GM23248 (cell line): ENCODE measurements at regions not wholly inside any gene's neighbourhood (a gene's known extent, or its start where the extent isn't known, plus 50 kb on each side); places are given as distances from the start of the nearest gene placed in this dataset.

Source experiments
- DNase-seq: peaks from one replicate; pipeline ENCODE4 v3.0.0-alpha.2; 2015
- H2AFZ ChIP-seq: fragments of 200-600 bp; sonication (generic); 2 replicates; pipeline ENCODE4 v1.6.1; 2016; ENCODE audit warnings: antibody characterized with exemption
- H3F3A ChIP-seq: fragments of 200-600 bp; sonication (generic); 2 replicates; pipeline ENCODE4 v1.6.1; 2016; ENCODE audit warnings: mild to moderate bottlenecking, antibody characterized with exemption, mixed run types; ENCODE audit not compliant: insufficient read depth
- H3K27ac ChIP-seq: fragments of 200-600 bp; sonication (generic); 2 replicates; pipeline ENCODE4 v1.5.1; 2016; ENCODE audit warnings: mild to moderate bottlenecking
- H3K27me3 ChIP-seq: fragments of 200-600 bp; sonication (generic); replicated peaks from 2 replicates; pipeline ENCODE4 v1.6.1; 2016; ENCODE audit warnings: mild to moderate bottlenecking; ENCODE audit not compliant: insufficient read depth
- H3K36me3 ChIP-seq: fragments of 200-600 bp; sonication (generic); 2 replicates; pipeline ENCODE4 v1.6.1; 2016; ENCODE audit warnings: low read depth, mild to moderate bottlenecking
- H3K4me1 ChIP-seq: fragments of 200-600 bp; sonication (generic); 2 replicates; pipeline ENCODE4 v1.6.1; 2016; ENCODE audit warnings: mild to moderate bottlenecking; ENCODE audit not compliant: insufficient read depth
- H3K4me2 ChIP-seq: fragments of 200-600 bp; sonication (generic); one replicate; pipeline ENCODE4 v1.6.1; 2016; ENCODE audit warnings: mild to moderate bottlenecking; ENCODE audit not compliant: unreplicated experiment
- H3K4me3 ChIP-seq: fragments of 200-600 bp; sonication (generic); 2 replicates; pipeline ENCODE4 v1.5.1; 2016; ENCODE audit warnings: mild to moderate bottlenecking
- H3K79me2 ChIP-seq: fragments of 200-600 bp; sonication (generic); 2 replicates; pipeline ENCODE4 v1.6.1; 2016; ENCODE audit warnings: mild to moderate bottlenecking; ENCODE audit not compliant: insufficient read depth
- H3K9ac ChIP-seq: fragments of 200-600 bp; sonication (generic); 2 replicates; pipeline ENCODE4 v1.6.1; 2016; ENCODE audit warnings: mild to moderate bottlenecking
- H3K9me2 ChIP-seq: fragments of 200-600 bp; sonication (generic); 2 replicates; pipeline ENCODE4 v1.6.1; 2016; ENCODE audit warnings: mixed run types, mild to moderate bottlenecking, moderate library complexity; ENCODE audit not compliant: insufficient read depth
- H3K9me3 ChIP-seq: fragments of 200-600 bp; sonication (generic); one replicate; pipeline ENCODE4 v1.6.1; 2017; ENCODE audit warnings: low read depth
- H4K20me1 ChIP-seq: fragments of 200-600 bp; sonication (generic); 2 replicates; pipeline ENCODE4 v1.6.0; 2016; ENCODE audit not compliant: insufficient read depth
- EZH2 ChIP-seq: fragments of 200-600 bp; sonication (generic); IDR thresholded peaks from 2 replicates; pipeline ENCODE4 v1.6.1; 2018; ENCODE audit warnings: antibody characterized with exemption, mild to moderate bottlenecking; ENCODE audit not compliant: insufficient read depth, poor library complexity, severe bottlenecking
- EZH2phosphoT487 ChIP-seq: fragments of 200-600 bp; sonication (generic); IDR thresholded peaks from 2 replicates; pipeline ENCODE4 v1.6.1; 2018; ENCODE audit warnings: antibody characterized with exemption, moderate library complexity, mild to moderate bottlenecking, low read depth; ENCODE audit not compliant: insufficient read depth
- whole genome bisulfite sequencing, 2 experiments: methylation state at CpG; one replicate each; pipeline ENCODE4 v1.1.6; 2015 to 2017; ENCODE audit warnings: low lambda C conversion rate in 2 of 2, low coverage in 1 of 2; ENCODE audit errors: missing lambda C conversion rate in 2 of 2; 5-methylcytosine and 5-hydroxymethylcytosine counted together
- in situ Hi-C: fragments of 300-500 bp; cut with MboI; formaldehyde crosslinking; loops from 2 replicates; pipeline ENCODE4 v1.15.0; 2020

DNA sequence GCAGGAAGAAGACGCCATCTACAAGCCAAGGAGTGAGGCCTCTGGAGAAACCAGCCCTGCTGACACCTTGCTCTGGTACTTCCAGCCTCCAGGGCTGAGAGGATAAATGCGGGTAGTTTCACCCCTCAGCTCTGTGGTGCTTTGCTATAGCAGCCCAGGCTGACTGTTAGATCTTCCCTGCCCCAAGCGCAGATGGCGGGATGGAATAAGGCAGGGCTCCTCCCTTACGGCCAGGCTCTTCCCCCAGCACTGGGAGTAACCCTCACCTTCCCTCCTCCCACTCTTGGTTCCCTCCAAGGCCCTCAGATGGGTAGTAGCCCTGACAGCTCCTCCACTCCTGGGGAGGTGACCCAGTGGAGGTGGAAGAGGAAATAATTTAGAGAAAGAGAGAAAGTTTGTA lies 285.1 kb downstream of the GADD45G start:
- TF ChIP-seq EZH2phosphoT487 (no peak), EZH2 (no peak)
- Histone ChIP-seq H3K27ac (no peak overlapping the region), H3F3A (no peaks in the 10 kb centered on the region), H2AFZ (no peak overlapping the region), H3K9ac (no peak overlapping the region), H3K27me3 (no peaks in the 10 kb centered on the region), H3K4me1 (no peaks in the 10 kb centered on the region), H3K9me3 (no peaks in the 10 kb centered on the region), H3K4me2 (no peak overlapping the region), H3K9me2 (no peaks in the 10 kb centered on the region), H3K36me3 (no peaks in the 10 kb centered on the region), H3K79me2 (no peaks in the 10 kb centered on the region), H4K20me1 (no peaks in the 10 kb centered on the region), H3K4me3 (no peak overlapping the region)
- 76 to 80% methylated on average over 5 of the region's 5 CpGs for WGBS, 2 experiments
- no peak for DNase-seq
- in situ Hi-C loops = no loop called here

GRCh38 chr9:89890326-89890980 lies 285.6 kb downstream of the GADD45G start:
- Histone ChIP-seq H3K27ac (no peak overlapping the region), H3K79me2 (no peaks in the 10 kb centered on the region), H3K9me2 (no peaks in the 10 kb centered on the region), H4K20me1 (no peaks in the 10 kb centered on the region), H3K4me3 (no peak overlapping the region), H3K36me3 (no peaks in the 10 kb centered on the region), H3F3A (no peaks in the 10 kb centered on the region), H3K27me3 (no peaks in the 10 kb centered on the region), H3K4me1 (no peaks in the 10 kb centered on the region), H2AFZ (no peak overlapping the region), H3K4me2 (no peak overlapping the region), H3K9ac (no peak overlapping the region), H3K9me3 (no peaks in the 10 kb centered on the region)
- TF ChIP-seq EZH2phosphoT487 (no peak), EZH2 (no peak)
- WGBS, 2 experiments = 64 to 65% methylated on average over 14 of the region's 14 CpGs
- no peak for DNase-seq
- in situ Hi-C loops = no loop called here

- Histone ChIP-seq H3K4me3 (no peak overlapping the region), H3K9ac (no peak overlapping the region), H3K4me1 (no peaks in the 10 kb centered on the region), H3K36me3 (no peaks in the 10 kb centered on the region), H3F3A (no peaks in the 10 kb centered on the region), H3K27ac (no peak overlapping the region), H3K9me3 (no peaks in the 10 kb centered on the region), H3K4me2 (no peak overlapping the region), H2AFZ (no peak overlapping the region), H3K27me3 (no peaks in the 10 kb centered on the region), H3K79me2 (no peaks in the 10 kb centered on the region), H3K9me2 (no peaks in the 10 kb centered on the region), H4K20me1 (no peaks in the 10 kb centered on the region)
- DNase-seq = no peak
- in situ Hi-C loops = no loop called here
- 20 to 22% methylated on average over 5 of the region's 5 CpGs for WGBS, 2 experiments
- TF ChIP-seq EZH2phosphoT487 (no peak), EZH2 (no peak)
Observed at GRCh38 chr9:89891221-89891590, 286.4 kb downstream of the GADD45G start.

DNA sequence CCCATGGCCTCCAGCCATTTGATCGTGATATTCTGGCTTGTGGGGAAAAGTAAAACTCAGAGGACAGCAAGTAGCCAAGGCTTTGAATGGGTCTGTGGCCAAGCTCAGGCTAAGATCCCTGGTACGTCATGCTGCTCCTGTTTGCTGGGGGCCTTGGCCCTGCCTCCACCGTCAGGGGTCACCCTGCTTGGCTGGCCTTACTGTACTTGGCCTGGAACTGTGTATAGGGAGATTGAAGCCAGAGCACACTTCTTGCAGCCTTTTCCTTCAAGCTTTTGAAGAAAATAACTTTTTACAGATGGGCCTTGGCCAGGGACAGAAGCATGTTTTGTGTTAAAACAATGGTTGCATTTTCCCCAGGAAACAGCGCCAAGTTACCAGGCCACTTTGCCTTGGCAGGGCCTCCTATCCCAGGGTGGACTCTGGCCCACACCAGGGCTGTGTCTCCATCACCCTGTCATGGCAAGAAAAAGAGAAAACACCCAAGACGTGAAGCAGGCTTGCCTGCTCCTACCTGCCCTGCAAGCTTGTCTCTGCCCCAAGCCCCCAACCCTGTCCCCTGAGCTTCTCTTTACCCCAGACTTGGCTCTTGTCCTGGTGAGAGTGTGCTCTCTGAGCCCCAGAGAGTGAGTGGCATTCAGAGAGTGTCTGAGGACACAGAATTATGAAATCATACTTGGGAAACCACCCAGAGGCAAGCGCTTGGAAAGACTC lies 286.9 kb downstream of the GADD45G start:
- Histone ChIP-seq H3K9me3 (no peaks in the 10 kb centered on the region), H4K20me1 (no peaks in the 10 kb centered on the region), H2AFZ (no peak overlapping the region), H3K9ac (no peak overlapping the region), H3F3A (no peaks in the 10 kb centered on the region), H3K4me3 (no peak overlapping the region), H3K27me3 (no peaks in the 10 kb centered on the region), H3K27ac (no peak overlapping the region), H3K79me2 (no peaks in the 10 kb centered on the region), H3K9me2 (no peaks in the 10 kb centered on the region), H3K36me3 (no peaks in the 10 kb centered on the region), H3K4me2 (no peak overlapping the region), H3K4me1 (no peaks in the 10 kb centered on the region)
- no peak for TF ChIP-seq EZH2phosphoT487
- TF ChIP-seq EZH2 = no peak
- 14 to 20% methylated on average over 6 of the region's 6 CpGs for WGBS, 2 experiments
- in situ Hi-C loops = no loop called here
- DNase-seq = no peak
